ENCODE measurements at regions not wholly inside any gene's neighbourhood (a gene's known extent, or its start where the extent isn't known, plus 50 kb on each side); places are given as distances from the start of the nearest gene placed in this dataset.
A peak's percentile ranks its signal among the peaks of the same experiment; 100 is the strongest.

GRCh38 chr7:55308186-55308929 lies 56.8 kb upstream of the LANCL2 start:
- Histone ChIP-seq H3K79me2 (ENCODE audit: insufficient read depth, low read depth, low read length) (no peaks in the 10 kb centered on the region), H3K36me3 (ENCODE audit: insufficient read depth, low read length) (no peaks in the 10 kb centered on the region), H3K9me3 (ENCODE audit: low read length) (no peaks in the 10 kb centered on the region), H2AFZ (ENCODE audit: low read length) (no peak overlapping the region), H3K4me1 (ENCODE audit: insufficient read depth, low read length, poor library complexity, severe bottlenecking) (no peaks in the 10 kb centered on the region), H3K4me2 (ENCODE audit: low read length) (no peak overlapping the region), H3K27ac (ENCODE audit: low read depth, low read length, poor library complexity, severe bottlenecking) (no peak overlapping the region), H4K20me1 (ENCODE audit: insufficient read depth, low read length) (no peaks in the 10 kb centered on the region), H3K9me2 (ENCODE audit: insufficient read depth, low read length) (no peaks in the 10 kb centered on the region), H3K4me3 (ENCODE audit: low read depth, low read length, poor library complexity, severe bottlenecking) (no peak overlapping the region)
- TF ChIP-seq EZH2phosphoT487 (IDR thresholded peaks at IDR 0.05; ENCODE audit: borderline replicate concordance, low read depth, low read length) (no peak), CTCF (conservative IDR thresholded peaks at IDR 0.05; ENCODE audit: low read length) (no peak)
- DNase-seq (ENCODE audit: low spot score): no peak
- intact Hi-C loops (cut with micrococcal nuclease; ENCODE audit: unreplicated experiment): no loop called here
- no TSS peak for BruUV-seq (replicated peaks)
- CTCF ChIA-PET (ENCODE audit: unreplicated experiment): no interaction called here
- POLR2A ChIA-PET: interaction anchor here (0.9 to 1.3 kb wide), 3 partner anchors 9 to 107 kb away, joined by 3 to 8 read pairs (median 3); no protein-coding TSS in a partner anchor

GRCh38 chr7:55309040-55309991 lies 55.8 kb upstream of the LANCL2 start:
- no peak for DNase-seq (ENCODE audit: low spot score)
- Histone ChIP-seq H3K27ac (ENCODE audit: low read depth, low read length, poor library complexity, severe bottlenecking) (no peak overlapping the region), H3K36me3 (ENCODE audit: insufficient read depth, low read length) (no peaks in the 10 kb centered on the region), H3K9me3 (ENCODE audit: low read length) (no peaks in the 10 kb centered on the region), H3K4me2 (ENCODE audit: low read length) (no peak overlapping the region), H2AFZ (ENCODE audit: low read length) (peak overlapping the region; percentile 26; the same call in 1 of the 2 replicates), H3K9me2 (ENCODE audit: insufficient read depth, low read length) (no peaks in the 10 kb centered on the region), H3K4me3 (ENCODE audit: low read depth, low read length, poor library complexity, severe bottlenecking) (no peak overlapping the region), H4K20me1 (ENCODE audit: insufficient read depth, low read length) (no peaks in the 10 kb centered on the region), H3K4me1 (ENCODE audit: insufficient read depth, low read length, poor library complexity, severe bottlenecking) (no peaks in the 10 kb centered on the region), H3K79me2 (ENCODE audit: insufficient read depth, low read depth, low read length) (no peaks in the 10 kb centered on the region)
- no peak for TF ChIP-seq EZH2phosphoT487 (IDR thresholded peaks at IDR 0.05; ENCODE audit: borderline replicate concordance, low read depth, low read length)
- no peak for TF ChIP-seq CTCF (conservative IDR thresholded peaks at IDR 0.05; ENCODE audit: low read length)
- CTCF ChIA-PET (ENCODE audit: unreplicated experiment): no interaction called here
- no TSS peak for BruUV-seq (replicated peaks)
- POLR2A ChIA-PET: interaction anchor here (0.6 to 1.3 kb wide), 4 partner anchors 10 to 949 kb away, joined by 3 to 8 read pairs (median 3); no protein-coding TSS in a partner anchor
- intact Hi-C loops (cut with micrococcal nuclease; ENCODE audit: unreplicated experiment): no loop called here

All from OCI-LY7 (cell line).